ENCODE measurements at regions not wholly inside any gene's neighbourhood (a gene's known extent, or its start where the extent isn't known, plus 50 kb on each side); places are given as distances from the start of the nearest gene placed in this dataset.

DNA sequence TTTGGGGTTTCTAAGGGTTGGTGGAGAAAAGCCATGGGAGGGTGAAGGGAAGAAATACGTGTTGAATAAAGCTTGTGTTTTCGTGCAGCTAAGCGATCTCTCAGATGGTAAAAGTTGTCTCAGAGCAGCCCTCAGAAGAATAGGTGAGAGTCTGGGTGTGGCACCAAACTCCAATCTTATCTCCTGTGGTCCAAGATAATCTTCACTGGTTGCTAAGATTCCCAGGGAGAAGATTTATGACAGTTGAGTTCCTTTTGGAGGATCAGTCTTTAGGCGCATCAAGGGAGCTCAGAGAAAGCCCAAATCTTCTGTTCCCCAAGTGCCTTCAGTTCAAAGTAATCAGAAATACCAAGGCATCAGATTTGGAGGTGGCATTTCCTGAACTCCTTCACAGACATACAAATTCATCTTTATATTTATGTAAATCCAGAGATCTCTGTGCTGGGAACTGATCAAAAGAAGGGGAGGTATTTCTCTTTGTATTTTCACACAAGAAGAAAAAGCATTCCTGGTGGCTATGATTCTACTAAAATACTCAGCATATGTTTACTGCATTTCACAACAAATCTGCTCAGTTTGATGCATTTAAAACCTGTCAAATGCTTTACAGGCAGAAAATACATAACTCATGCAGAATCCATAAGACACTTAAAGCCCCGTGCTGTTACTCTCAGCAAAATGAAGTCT lies 102.9 kb downstream of the ABCC12 start:
- H3K9me3 Mint-ChIP-seq (ENCODE audit: unreplicated experiment): no peaks in the 10 kb centered on the region
- peaks cover 29% of the 10 kb centered on the region for H3K4me1 Mint-ChIP-seq (ENCODE audit: unreplicated experiment)
- DNase-seq (ENCODE audit: low spot score): no peak
- H3K36me3 Mint-ChIP-seq (ENCODE audit: low read depth, unreplicated experiment): no peaks in the 10 kb centered on the region
- H3K27me3 Mint-ChIP-seq (ENCODE audit: unreplicated experiment): peaks cover 5% of the 10 kb centered on the region
- H3K27ac Mint-ChIP-seq (ENCODE audit: unreplicated experiment): no peak overlapping the region
- TF ChIP-seq, protein P1, sequence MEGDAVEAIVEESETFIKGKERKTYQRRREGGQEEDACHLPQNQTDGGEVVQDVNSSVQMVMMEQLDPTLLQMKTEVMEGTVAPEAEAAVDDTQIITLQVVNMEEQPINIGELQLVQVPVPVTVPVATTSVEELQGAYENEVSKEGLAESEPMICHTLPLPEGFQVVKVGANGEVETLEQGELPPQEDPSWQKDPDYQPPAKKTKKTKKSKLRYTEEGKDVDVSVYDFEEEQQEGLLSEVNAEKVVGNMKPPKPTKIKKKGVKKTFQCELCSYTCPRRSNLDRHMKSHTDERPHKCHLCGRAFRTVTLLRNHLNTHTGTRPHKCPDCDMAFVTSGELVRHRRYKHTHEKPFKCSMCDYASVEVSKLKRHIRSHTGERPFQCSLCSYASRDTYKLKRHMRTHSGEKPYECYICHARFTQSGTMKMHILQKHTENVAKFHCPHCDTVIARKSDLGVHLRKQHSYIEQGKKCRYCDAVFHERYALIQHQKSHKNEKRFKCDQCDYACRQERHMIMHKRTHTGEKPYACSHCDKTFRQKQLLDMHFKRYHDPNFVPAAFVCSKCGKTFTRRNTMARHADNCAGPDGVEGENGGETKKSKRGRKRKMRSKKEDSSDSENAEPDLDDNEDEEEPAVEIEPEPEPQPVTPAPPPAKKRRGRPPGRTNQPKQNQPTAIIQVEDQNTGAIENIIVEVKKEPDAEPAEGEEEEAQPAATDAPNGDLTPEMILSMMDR (IDR thresholded peaks at IDR 0.05; ENCODE audit: unreplicated experiment): no peak
- no peak overlapping the region for H3K4me3 Mint-ChIP-seq (ENCODE audit: unreplicated experiment)

DNA sequence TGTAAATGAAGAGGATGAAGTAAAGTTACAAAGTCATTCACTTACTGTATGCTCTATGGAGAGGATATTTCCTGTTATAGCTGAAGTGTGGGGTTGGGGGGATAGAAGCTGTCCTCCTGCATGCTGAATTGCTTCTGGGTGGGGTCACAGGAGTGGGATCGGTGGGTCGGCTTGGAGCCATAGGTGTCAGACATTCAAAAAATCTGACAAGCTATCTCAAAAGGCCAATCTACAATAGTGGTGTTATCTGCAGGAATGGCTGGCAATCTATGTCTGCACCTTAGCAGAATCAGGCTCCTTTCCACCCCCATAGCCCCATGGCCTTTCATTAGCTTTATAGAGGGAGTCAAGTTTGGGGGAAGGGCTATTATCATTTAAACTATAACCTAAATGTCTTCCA lies 104.9 kb downstream of the ABCC12 start:
- DNase-seq (ENCODE audit: low spot score): no peak
- Mint-ChIP-seq H3K36me3 (ENCODE audit: low read depth, unreplicated experiment) (no peaks in the 10 kb centered on the region), H3K4me1 (ENCODE audit: unreplicated experiment) (peaks cover 41% of the 10 kb centered on the region), H3K4me3 (ENCODE audit: unreplicated experiment) (no peak overlapping the region), H3K27me3 (ENCODE audit: unreplicated experiment) (peaks cover 10% of the 10 kb centered on the region), H3K9me3 (ENCODE audit: unreplicated experiment) (no peaks in the 10 kb centered on the region), H3K27ac (ENCODE audit: unreplicated experiment) (no peak overlapping the region)
- TF ChIP-seq, protein P1 (IDR thresholded peaks at IDR 0.05; ENCODE audit: unreplicated experiment): no peak

DNA sequence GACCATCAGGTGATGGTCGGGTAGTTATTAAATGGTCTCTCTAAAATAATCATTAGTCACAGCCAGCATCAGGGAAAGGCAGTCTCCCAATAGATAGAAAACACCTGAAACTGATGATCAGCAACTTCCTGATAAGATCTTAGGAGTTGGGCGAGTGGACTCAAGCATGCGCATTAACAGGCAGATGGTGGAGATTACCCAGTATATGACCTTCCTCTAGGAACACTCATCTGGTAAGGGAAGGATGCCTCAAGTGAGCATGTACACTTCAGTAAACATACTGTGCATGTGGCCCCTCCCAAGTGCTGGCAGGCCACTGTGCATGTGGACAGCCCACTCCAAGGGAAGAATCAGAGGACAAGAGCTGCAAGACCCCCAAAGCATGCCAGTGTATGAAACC lies 105.9 kb downstream of the ABCC12 start:
- Mint-ChIP-seq H3K4me3 (ENCODE audit: unreplicated experiment) (no peak overlapping the region), H3K9me3 (ENCODE audit: unreplicated experiment) (no peaks in the 10 kb centered on the region), H3K27me3 (ENCODE audit: unreplicated experiment) (peaks cover 7% of the 10 kb centered on the region), H3K27ac (ENCODE audit: unreplicated experiment) (no peak overlapping the region), H3K4me1 (ENCODE audit: unreplicated experiment) (peaks cover 42% of the 10 kb centered on the region), H3K36me3 (ENCODE audit: low read depth, unreplicated experiment) (no peaks in the 10 kb centered on the region)
- TF ChIP-seq, protein P1 (IDR thresholded peaks at IDR 0.05; ENCODE audit: unreplicated experiment): no peak
- no peak for DNase-seq (ENCODE audit: low spot score)

DNA sequence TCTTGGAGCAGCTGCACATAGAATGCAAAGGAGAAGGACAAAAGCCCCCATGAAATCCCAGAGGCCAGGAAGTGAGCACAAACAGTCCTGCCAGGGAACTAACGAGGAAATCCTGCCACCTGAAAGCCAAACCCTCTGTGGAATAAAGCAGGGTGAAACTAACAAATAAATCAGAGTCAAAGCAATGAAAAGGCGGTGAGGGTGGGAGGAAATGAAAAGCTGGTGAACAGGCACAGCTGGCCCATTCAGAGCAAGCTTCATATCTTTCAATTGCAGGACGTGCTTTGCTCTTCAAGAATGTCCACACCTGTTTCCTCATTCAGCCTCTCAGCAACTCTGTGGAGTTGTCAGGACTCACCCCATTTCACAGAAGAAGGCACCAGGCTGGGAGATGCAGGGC lies 108.1 kb downstream of the ABCC12 start:
- DNase-seq (ENCODE audit: low spot score): peak; percentile 25
- Mint-ChIP-seq H3K9me3 (ENCODE audit: unreplicated experiment) (no peaks in the 10 kb centered on the region), H3K4me1 (ENCODE audit: unreplicated experiment) (peaks cover 32% of the 10 kb centered on the region), H3K36me3 (ENCODE audit: low read depth, unreplicated experiment) (no peaks in the 10 kb centered on the region), H3K27ac (ENCODE audit: unreplicated experiment) (peak overlapping the region; percentile 59), H3K4me3 (ENCODE audit: unreplicated experiment) (no peak overlapping the region), H3K27me3 (ENCODE audit: unreplicated experiment) (peaks cover 8% of the 10 kb centered on the region)
- TF ChIP-seq, protein P1 (IDR thresholded peaks at IDR 0.05; ENCODE audit: unreplicated experiment): no peak

DNA sequence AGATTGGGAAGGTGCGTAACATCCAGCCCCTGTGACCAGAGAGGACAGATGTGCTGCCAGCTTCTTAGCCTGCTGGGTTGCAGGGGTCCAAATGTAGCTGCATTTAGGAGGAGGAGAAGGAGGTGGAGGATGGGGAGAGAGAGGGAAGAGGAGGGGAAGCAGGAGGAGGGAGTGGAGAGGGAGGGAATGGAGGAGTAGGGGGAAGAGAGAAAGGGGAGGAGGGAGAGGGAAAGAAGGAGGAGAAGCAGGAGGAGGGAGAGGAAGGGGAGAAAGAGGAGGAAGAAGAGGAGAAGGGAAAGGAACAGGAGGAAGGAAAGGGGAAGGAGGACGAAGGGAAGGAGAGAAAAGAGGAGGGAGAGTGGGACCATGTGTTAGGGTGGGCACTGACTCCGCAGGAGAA lies 108.6 kb downstream of the ABCC12 start:
- TF ChIP-seq, protein P1 (IDR thresholded peaks at IDR 0.05; ENCODE audit: unreplicated experiment): no peak
- H3K9me3 Mint-ChIP-seq (ENCODE audit: unreplicated experiment): no peaks in the 10 kb centered on the region
- DNase-seq (ENCODE audit: low spot score): no peak
- H3K36me3 Mint-ChIP-seq (ENCODE audit: low read depth, unreplicated experiment): no peaks in the 10 kb centered on the region
- peak overlapping the region; percentile 68 for H3K27ac Mint-ChIP-seq (ENCODE audit: unreplicated experiment)
- peaks cover 36% of the 10 kb centered on the region for H3K4me1 Mint-ChIP-seq (ENCODE audit: unreplicated experiment)
- peaks cover 8% of the 10 kb centered on the region for H3K27me3 Mint-ChIP-seq (ENCODE audit: unreplicated experiment)
- H3K4me3 Mint-ChIP-seq (ENCODE audit: unreplicated experiment): no peak overlapping the region
